ENCODE measurements at regions not wholly inside any gene's neighbourhood (a gene's known extent, or its start where the extent isn't known, plus 50 kb on each side); places are given as distances from the start of the nearest gene placed in this dataset.

GRCh38 chr16:51666074-51666473 lies 515.0 kb upstream of the SALL1 start:
- WGBS (ENCODE audit: low lambda C conversion rate, missing lambda C conversion rate) = 73% methylated on average over 6 of the region's 6 CpGs
- no peaks in the 10 kb centered on the region for H3K79me2 ChIP-seq
- H4K20me1 ChIP-seq (ENCODE audit: insufficient read depth, poor library complexity, severe bottlenecking) = no peaks in the 10 kb centered on the region
- no peaks in the 10 kb centered on the region for H3K4me1 ChIP-seq (ENCODE audit: insufficient read depth)
- no peaks in the 10 kb centered on the region for H3K36me3 ChIP-seq (replicated peaks; ENCODE audit: insufficient read depth, low read depth)
- H2AFZ ChIP-seq = no peak overlapping the region
- no peaks in the 10 kb centered on the region for H3K9me2 ChIP-seq (replicated peaks; ENCODE audit: insufficient read depth)
- no peak overlapping the region for H3K4me3 ChIP-seq
- no peak overlapping the region for H3K4me2 ChIP-seq
- TF ChIP-seq CTCF (IDR thresholded peaks at IDR 0.05; ENCODE audit: poor library complexity) (no peak), EZH2phosphoT487 (IDR thresholded peaks at IDR 0.05; ENCODE audit: low read depth, severe bottlenecking, unreplicated experiment) (no peak), EZH2 (IDR thresholded peaks at IDR 0.05; ENCODE audit: borderline replicate concordance) (no peak)
- H3K9me3 ChIP-seq (ENCODE audit: low read depth) = no peaks in the 10 kb centered on the region
- H3K27me3 ChIP-seq = peaks cover 21% of the 10 kb centered on the region
- H3K27ac ChIP-seq = no peak overlapping the region
- DNase-seq (ENCODE audit: low spot score) = no peak

DNA sequence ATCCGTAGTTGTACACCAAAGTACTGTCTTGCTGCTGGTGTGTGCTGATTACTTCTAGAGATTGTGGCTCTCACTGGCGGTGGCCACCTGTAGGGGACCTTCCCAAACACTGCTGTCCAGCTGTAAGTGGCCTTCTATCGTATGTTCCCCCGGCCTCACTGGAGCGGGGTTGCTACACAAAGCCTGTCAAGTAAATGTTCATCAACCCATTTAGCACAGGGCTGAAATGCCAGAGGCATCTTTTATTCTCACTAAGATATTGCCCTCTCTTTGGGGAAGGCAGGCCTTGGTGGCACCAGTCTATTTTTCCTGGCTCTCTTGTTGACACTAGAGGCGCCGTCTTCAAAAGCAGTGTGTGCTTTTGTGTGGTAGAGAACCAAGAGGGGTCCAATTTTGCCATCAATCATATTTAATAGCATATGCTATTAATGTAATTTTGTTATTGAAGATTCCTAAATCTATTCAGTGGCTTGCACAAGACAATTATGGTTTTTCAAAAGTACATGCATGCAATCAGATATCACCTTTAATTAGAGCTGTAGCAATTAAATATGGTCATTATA lies 514.4 kb upstream of the SALL1 start:
- Histone ChIP-seq H3K4me1 (ENCODE audit: insufficient read depth) (no peaks in the 10 kb centered on the region), H4K20me1 (ENCODE audit: insufficient read depth, poor library complexity, severe bottlenecking) (no peaks in the 10 kb centered on the region), H3K27me3 (peaks cover 17% of the 10 kb centered on the region), H3K9me3 (ENCODE audit: low read depth) (no peaks in the 10 kb centered on the region), H3K27ac (no peak overlapping the region), H3K36me3 (replicated peaks; ENCODE audit: insufficient read depth, low read depth) (no peaks in the 10 kb centered on the region), H3K79me2 (no peaks in the 10 kb centered on the region), H3K4me3 (no peak overlapping the region), H2AFZ (no peak overlapping the region), H3K9me2 (replicated peaks; ENCODE audit: insufficient read depth) (no peaks in the 10 kb centered on the region), H3K4me2 (no peak overlapping the region)
- TF ChIP-seq EZH2phosphoT487 (IDR thresholded peaks at IDR 0.05; ENCODE audit: low read depth, severe bottlenecking, unreplicated experiment) = no peak
- no peak for TF ChIP-seq CTCF (IDR thresholded peaks at IDR 0.05; ENCODE audit: poor library complexity)
- no peak for DNase-seq (ENCODE audit: low spot score)
- 82% methylated on average over 7 of the region's 7 CpGs for WGBS (ENCODE audit: low lambda C conversion rate, missing lambda C conversion rate)

GRCh38 chr16:51658531-51658930 lies 507.5 kb upstream of the SALL1 start:
- no peaks in the 10 kb centered on the region for H3K9me3 ChIP-seq (ENCODE audit: low read depth)
- H3K27me3 ChIP-seq = peaks cover 12% of the 10 kb centered on the region
- no peaks in the 10 kb centered on the region for H3K9me2 ChIP-seq (replicated peaks; ENCODE audit: insufficient read depth)
- H3K36me3 ChIP-seq (replicated peaks; ENCODE audit: insufficient read depth, low read depth) = no peaks in the 10 kb centered on the region
- no peak overlapping the region for H3K27ac ChIP-seq
- no peaks in the 10 kb centered on the region for H3K79me2 ChIP-seq
- 67% methylated on average over 8 of the region's 8 CpGs for WGBS (ENCODE audit: low lambda C conversion rate, missing lambda C conversion rate)
- H2AFZ ChIP-seq = no peak overlapping the region
- TF ChIP-seq CTCF (IDR thresholded peaks at IDR 0.05; ENCODE audit: poor library complexity) = no peak
- no peak for TF ChIP-seq EZH2 (IDR thresholded peaks at IDR 0.05; ENCODE audit: borderline replicate concordance)
- TF ChIP-seq EZH2phosphoT487 (IDR thresholded peaks at IDR 0.05; ENCODE audit: low read depth, severe bottlenecking, unreplicated experiment) = no peak
- no peaks in the 10 kb centered on the region for H4K20me1 ChIP-seq (ENCODE audit: insufficient read depth, poor library complexity, severe bottlenecking)
- no peak for DNase-seq (ENCODE audit: low spot score)
- H3K4me3 ChIP-seq = no peak overlapping the region
- no peak overlapping the region for H3K4me2 ChIP-seq
- no peaks in the 10 kb centered on the region for H3K4me1 ChIP-seq (ENCODE audit: insufficient read depth)

DNA sequence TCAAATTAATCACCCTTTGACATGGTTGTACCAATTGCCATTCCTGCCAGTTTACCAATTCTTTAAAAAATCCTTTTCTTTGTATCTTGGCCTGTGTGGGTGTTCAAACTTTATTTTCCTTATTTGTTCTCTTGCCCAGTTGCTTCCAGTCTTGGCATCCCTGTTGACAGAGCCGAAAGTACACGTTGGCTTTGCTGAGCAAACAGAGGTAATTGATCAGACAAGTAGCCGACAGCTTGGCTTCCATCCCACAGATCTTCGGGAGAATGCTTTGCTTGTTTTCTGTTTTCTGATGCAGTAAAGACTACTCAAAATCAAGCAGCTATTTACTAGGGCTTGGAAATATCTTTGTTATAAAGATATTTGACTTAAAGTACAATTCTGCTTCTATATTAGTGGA lies 506.8 kb upstream of the SALL1 start:
- no peaks in the 10 kb centered on the region for H4K20me1 ChIP-seq (ENCODE audit: insufficient read depth, poor library complexity, severe bottlenecking)
- H3K9me2 ChIP-seq (replicated peaks; ENCODE audit: insufficient read depth) = no peaks in the 10 kb centered on the region
- H3K79me2 ChIP-seq = no peaks in the 10 kb centered on the region
- H3K4me1 ChIP-seq (ENCODE audit: insufficient read depth) = no peaks in the 10 kb centered on the region
- H2AFZ ChIP-seq = no peak overlapping the region
- H3K9me3 ChIP-seq (ENCODE audit: low read depth) = no peaks in the 10 kb centered on the region
- no peak for TF ChIP-seq EZH2 (IDR thresholded peaks at IDR 0.05; ENCODE audit: borderline replicate concordance)
- TF ChIP-seq EZH2phosphoT487 (IDR thresholded peaks at IDR 0.05; ENCODE audit: low read depth, severe bottlenecking, unreplicated experiment) = no peak
- TF ChIP-seq CTCF (IDR thresholded peaks at IDR 0.05; ENCODE audit: poor library complexity) = no peak
- H3K36me3 ChIP-seq (replicated peaks; ENCODE audit: insufficient read depth, low read depth) = no peaks in the 10 kb centered on the region
- no peak overlapping the region for H3K27ac ChIP-seq
- DNase-seq (ENCODE audit: low spot score) = no peak
- 28% methylated on average over 4 of the region's 4 CpGs for WGBS (ENCODE audit: low lambda C conversion rate, missing lambda C conversion rate)
- H3K27me3 ChIP-seq = peaks cover 12% of the 10 kb centered on the region
- no peak overlapping the region for H3K4me2 ChIP-seq
- no peak overlapping the region for H3K4me3 ChIP-seq
